Stimulated activated CD4-positive, alpha-beta T cell treated with anti-CD3 and anti-CD28 coated beads, Interleukin-4, amount 100 ng/mL, for 1 hour (primary cell): ENCODE measurements at regions not wholly inside any gene's neighbourhood (a gene's known extent, or its start where the extent isn't known, plus 50 kb on each side); places are given as distances from the start of the nearest gene placed in this dataset.

Experiments used
- DNase-seq: peaks from one replicate; pipeline ENCODE4 v3.0.0-alpha.2; 2020

- no peak for DNase-seq
Observed at GRCh38 chr6:143592335-143592734, 80.8 kb upstream of the FUCA2 start.

- DNase-seq: no peak
Observed at GRCh38 chr6:143591441-143591840, 79.9 kb upstream of the FUCA2 start.

GRCh38 chr6:143589162-143589561 is 77.6 kb upstream of the FUCA2 start:
- DNase-seq: no peak

- no peak for DNase-seq
Observed at GRCh38 chr6:143586557-143586956, 75.0 kb upstream of the FUCA2 start.

GRCh38 chr6:143585716-143586115 is 74.2 kb upstream of the FUCA2 start:
- no peak for DNase-seq

GRCh38 chr6:143585241-143585640 is 73.7 kb upstream of the FUCA2 start:
- DNase-seq: no peak

- no peak for DNase-seq
Observed at GRCh38 chr6:143583542-143584327, 72.2 kb upstream of the FUCA2 start.

GRCh38 chr6:143581835-143582480 is 70.4 kb upstream of the FUCA2 start:
- DNase-seq: no peak

- DNase-seq: no peak
Observed at GRCh38 chr6:143579703-143580102, 68.2 kb upstream of the FUCA2 start.

- DNase-seq: no peak
Observed at GRCh38 chr6:143578054-143578453, 66.5 kb upstream of the FUCA2 start.

- DNase-seq: no peak
Observed at GRCh38 chr6:143575901-143576426, 64.4 kb upstream of the FUCA2 start.

- DNase-seq: no peak
Observed at GRCh38 chr6:143575440-143575839, 63.9 kb upstream of the FUCA2 start.

GRCh38 chr6:143570147-143570853 is 58.8 kb upstream of the FUCA2 start:
- DNase-seq: no peak

GRCh38 chr6:143569040-143569439 is 57.5 kb upstream of the FUCA2 start:
- no peak for DNase-seq

- DNase-seq: no peak
Observed at GRCh38 chr6:143564484-143565017, 53.0 kb upstream of the FUCA2 start.

GRCh38 chr6:143562143-143562542 is 50.6 kb upstream of the FUCA2 start:
- DNase-seq: no peak
